ENCODE measurements at regions not wholly inside any gene's neighbourhood (a gene's known extent, or its start where the extent isn't known, plus 50 kb on each side); places are given as distances from the start of the nearest gene placed in this dataset.

GRCh38 chr4:98745366-98745765 is 87.0 kb upstream of the TSPAN5 start:
- no peak for ATAC-seq
- POLR2A ChIA-PET = no interaction called here
- intact Hi-C loops (cut with micrococcal nuclease; ENCODE audit: unreplicated experiment) = no loop called here

GRCh38 chr4:98744372-98745150 is 86.2 kb upstream of the TSPAN5 start:
- Histone ChIP-seq H3K4me1 (ENCODE audit: control insufficient read depth, insufficient read depth, low read length) (no peaks in the 10 kb centered on the region; the same call in 1 of the 2 replicates), H3K36me3 (ENCODE audit: control insufficient read depth, insufficient read depth, low read length) (no peaks in the 10 kb centered on the region), H3K27ac (ENCODE audit: low read length) (no peak overlapping the region), H3K27me3 (ENCODE audit: control insufficient read depth, insufficient read depth, low read length) (no peaks in the 10 kb centered on the region), H3K9me3 (ENCODE audit: control insufficient read depth, insufficient read depth, low read depth, low read length) (no peaks in the 10 kb centered on the region), H3K4me3 (ENCODE audit: low read depth in 2 of 2, low read length in 2 of 2) (no peak overlapping the region)
- ChIA-PET POLR2A (no interaction called here), CTCF (no interaction called here)
- intact Hi-C loops (cut with micrococcal nuclease; ENCODE audit: unreplicated experiment) = no loop called here
- ATAC-seq (no peak), DNase-seq (ENCODE audit: low read depth, low spot score) (no peak)
- in situ Hi-C loops (cut with HindIII; ENCODE audit: low pct_unique_long_range_greater_than_20kb, low sequenced_read_pairs) = no loop called here
- BruUV-seq (replicated peaks) = no TSS peak
- TF ChIP-seq CTCF (IDR thresholded peaks at IDR 0.05) = no peak
- TF ChIP-seq TCF7L2 (IDR thresholded peaks at IDR 0.05; ENCODE audit: low read depth, low read length) = no peak
- TF ChIP-seq POLR2AphosphoS5 (IDR thresholded peaks at IDR 0.05; ENCODE audit: low read depth, low read length) = no peak
- TF ChIP-seq REST (IDR thresholded peaks at IDR 0.05; ENCODE audit: insufficient read depth in 1 of 2, low read depth in 2 of 2, low read length in 1 of 2) = no peak
- TF ChIP-seq SIN3A (IDR thresholded peaks at IDR 0.05; ENCODE audit: borderline replicate concordance, insufficient read depth, low read depth, low read length) = no peak

More at GRCh38 chr4:98745366-98745765, 87.0 kb upstream of the TSPAN5 start:
- H3K9me3 ChIP-seq (ENCODE audit: control insufficient read depth, insufficient read depth, low read depth, low read length) = no peaks in the 10 kb centered on the region
- BruUV-seq (replicated peaks) = no TSS peak
- TF ChIP-seq TCF7L2 (IDR thresholded peaks at IDR 0.05; ENCODE audit: low read depth, low read length) (no peak), CTCF (IDR thresholded peaks at IDR 0.05) (peak; percentile 47)
- no peak overlapping the region for H3K4me3 ChIP-seq (ENCODE audit: low read depth in 2 of 2, low read length in 2 of 2)
- no peak for DNase-seq (ENCODE audit: low read depth, low spot score)
- no peaks in the 10 kb centered on the region for H3K36me3 ChIP-seq (ENCODE audit: control insufficient read depth, insufficient read depth, low read length)
- no peaks in the 10 kb centered on the region for H3K27me3 ChIP-seq (ENCODE audit: control insufficient read depth, insufficient read depth, low read length)
- CTCF ChIA-PET = interaction anchor here (0.6 kb wide), 1 partner anchor 172 kb away, joined by 3 read pairs; no protein-coding TSS in a partner anchor
- in situ Hi-C loops (cut with HindIII; ENCODE audit: low pct_unique_long_range_greater_than_20kb, low sequenced_read_pairs) = no loop called here
- H3K4me1 ChIP-seq (ENCODE audit: control insufficient read depth, insufficient read depth, low read length) = no peaks in the 10 kb centered on the region; the same call in 1 of the 2 replicates
- H3K27ac ChIP-seq (ENCODE audit: low read length) = no peak overlapping the region

All from Panc1 (cell line).